ENCODE measurements at regions not wholly inside any gene's neighbourhood (a gene's known extent, or its start where the extent isn't known, plus 50 kb on each side); places are given as distances from the start of the nearest gene placed in this dataset.

DNA sequence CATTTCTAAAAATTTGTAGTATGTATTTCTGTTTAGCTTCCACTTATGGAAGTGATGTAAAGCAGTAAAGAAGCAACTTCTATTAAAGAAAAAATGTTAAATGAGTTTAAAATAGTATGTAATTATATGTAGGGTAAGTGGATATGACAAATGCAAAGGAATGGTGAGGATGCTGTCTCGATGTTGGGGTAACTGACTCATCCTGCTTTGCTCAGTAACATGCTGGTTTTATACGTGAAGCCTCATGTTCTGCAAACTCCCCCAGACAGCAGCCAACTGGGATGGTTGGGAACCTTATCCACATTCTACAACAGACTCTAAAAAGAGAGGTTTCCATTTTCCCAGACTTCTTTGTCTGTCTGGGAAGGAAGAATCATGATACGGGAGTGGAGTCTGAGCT is 1006.4 kb upstream of the TMEM132C start:
- no CpG with 5 or more reads among the region's 3 CpGs for WGBS, 2 donors (ENCODE audit: extremely low coverage in 2 of 2, insufficient read length in 2 of 2, insufficient replicate concordance in 1 of 2)

DNA sequence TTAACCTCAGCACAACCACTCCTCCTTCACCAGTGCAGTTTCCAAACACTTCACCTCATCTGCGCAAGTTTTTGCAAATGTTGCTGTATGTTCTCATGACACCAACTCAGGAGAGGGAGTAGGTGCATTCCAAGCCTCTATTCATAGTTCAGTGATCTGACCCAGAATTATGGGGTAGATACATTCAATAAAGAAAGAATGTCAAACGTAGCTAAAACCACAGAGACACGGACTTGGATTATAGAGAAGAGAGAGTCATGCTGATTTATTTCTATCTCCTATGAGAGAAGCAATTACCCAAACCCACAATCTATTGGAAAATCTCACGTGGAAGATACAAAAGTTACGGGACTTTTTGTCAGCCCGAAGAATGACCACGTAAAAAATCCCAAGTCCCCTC is 1006.0 kb upstream of the TMEM132C start:
- no CpG with 5 or more reads among the region's 7 CpGs for WGBS, 2 donors (ENCODE audit: extremely low coverage in 2 of 2, insufficient read length in 2 of 2, insufficient replicate concordance in 1 of 2)
- Histone ChIP-seq H3K27ac (replicated peaks; ENCODE audit: low read length) (no peak overlapping the region), H4K91ac (ENCODE audit: low read depth, low read length, poor library complexity) (no peak overlapping the region), H3K4me3 (ENCODE audit: low read length in 2 of 2) (no peak overlapping the region), H3K4ac (ENCODE audit: low read length) (no peak overlapping the region), H3K14ac (ENCODE audit: low read length) (no peak overlapping the region), H2BK5ac (ENCODE audit: low read length) (no peak overlapping the region), H3K27me3 (ENCODE audit: control insufficient read depth in 3 of 3, insufficient read depth in 3 of 3, low read depth in 1 of 3, low read length in 3 of 3) (no peaks in the 10 kb centered on the region), H3K4me1 (ENCODE audit: control insufficient read depth in 2 of 2, insufficient read depth in 1 of 2, low read depth in 1 of 2, low read length in 2 of 2) (no peaks in the 10 kb centered on the region), H3K23ac (ENCODE audit: low read depth, low read length, poor library complexity) (no peak overlapping the region), H2BK120ac (ENCODE audit: low read depth, low read length) (no peak overlapping the region), H4K8ac (ENCODE audit: low read depth, low read length) (no peak overlapping the region), H3K36me3 (replicated peaks in 1 of 2; ENCODE audit: control insufficient read depth in 2 of 2, insufficient read depth in 2 of 2, low read length in 2 of 2) (no peaks in the 10 kb centered on the region), H2AFZ (ENCODE audit: low read length) (no peak overlapping the region), H3K4me2 (ENCODE audit: insufficient read depth, low read length, poor library complexity, severe bottlenecking) (no peak overlapping the region), H2AK5ac (ENCODE audit: low read depth, low read length) (no peak overlapping the region), H3K9ac (ENCODE audit: low read depth, low read length, poor library complexity) (no peak overlapping the region), H3K18ac (ENCODE audit: low read length) (no peak overlapping the region), H3K9me3 (replicated peaks in 1 of 2; ENCODE audit: control insufficient read depth in 2 of 2, insufficient read depth in 1 of 2, low read depth in 1 of 2, low read length in 2 of 2) (no peaks in the 10 kb centered on the region), H3K79me1 (ENCODE audit: low read depth, low read length) (no peaks in the 10 kb centered on the region), H2BK12ac (ENCODE audit: low read length) (no peak overlapping the region), H2BK15ac (ENCODE audit: low read length) (no peak overlapping the region)
- DNase-seq (ENCODE audit: low spot score), result no peak

More for the DNA sequence above, 1006.4 kb upstream of the TMEM132C start:
- no peak overlapping the region for H2AFZ ChIP-seq (ENCODE audit: low read length)
- H3K4me3 ChIP-seq (ENCODE audit: low read length in 2 of 2), result no peak overlapping the region
- no peak overlapping the region for H2BK12ac ChIP-seq (ENCODE audit: low read length)
- H3K4ac ChIP-seq (ENCODE audit: low read length), result no peak overlapping the region
- H2BK15ac ChIP-seq (ENCODE audit: low read length), result no peak overlapping the region
- no peak overlapping the region for H3K23ac ChIP-seq (ENCODE audit: low read depth, low read length, poor library complexity)
- H4K91ac ChIP-seq (ENCODE audit: low read depth, low read length, poor library complexity), result no peak overlapping the region
- no peaks in the 10 kb centered on the region for H3K4me1 ChIP-seq (ENCODE audit: control insufficient read depth in 2 of 2, insufficient read depth in 1 of 2, low read depth in 1 of 2, low read length in 2 of 2)
- no peak overlapping the region for H3K4me2 ChIP-seq (ENCODE audit: insufficient read depth, low read length, poor library complexity, severe bottlenecking)
- no peaks in the 10 kb centered on the region for H3K36me3 ChIP-seq (replicated peaks in 1 of 2; ENCODE audit: control insufficient read depth in 2 of 2, insufficient read depth in 2 of 2, low read length in 2 of 2)
- no peak overlapping the region for H2AK5ac ChIP-seq (ENCODE audit: low read depth, low read length)
- no peak overlapping the region for H2BK120ac ChIP-seq (ENCODE audit: low read depth, low read length)
- H3K9me3 ChIP-seq (replicated peaks in 1 of 2; ENCODE audit: control insufficient read depth in 2 of 2, insufficient read depth in 1 of 2, low read depth in 1 of 2, low read length in 2 of 2), result no peaks in the 10 kb centered on the region
- H3K79me1 ChIP-seq (ENCODE audit: low read depth, low read length), result no peaks in the 10 kb centered on the region
- no peak overlapping the region for H3K18ac ChIP-seq (ENCODE audit: low read length)
- no peak for DNase-seq (ENCODE audit: low spot score)
- H4K8ac ChIP-seq (ENCODE audit: low read depth, low read length), result no peak overlapping the region
- H3K27me3 ChIP-seq (ENCODE audit: control insufficient read depth in 3 of 3, insufficient read depth in 3 of 3, low read depth in 1 of 3, low read length in 3 of 3), result no peaks in the 10 kb centered on the region
- H3K14ac ChIP-seq (ENCODE audit: low read length), result no peak overlapping the region
- H3K27ac ChIP-seq (replicated peaks; ENCODE audit: low read length), result no peak overlapping the region
- no peak overlapping the region for H3K9ac ChIP-seq (ENCODE audit: low read depth, low read length, poor library complexity)
- H2BK5ac ChIP-seq (ENCODE audit: low read length), result no peak overlapping the region

DNA sequence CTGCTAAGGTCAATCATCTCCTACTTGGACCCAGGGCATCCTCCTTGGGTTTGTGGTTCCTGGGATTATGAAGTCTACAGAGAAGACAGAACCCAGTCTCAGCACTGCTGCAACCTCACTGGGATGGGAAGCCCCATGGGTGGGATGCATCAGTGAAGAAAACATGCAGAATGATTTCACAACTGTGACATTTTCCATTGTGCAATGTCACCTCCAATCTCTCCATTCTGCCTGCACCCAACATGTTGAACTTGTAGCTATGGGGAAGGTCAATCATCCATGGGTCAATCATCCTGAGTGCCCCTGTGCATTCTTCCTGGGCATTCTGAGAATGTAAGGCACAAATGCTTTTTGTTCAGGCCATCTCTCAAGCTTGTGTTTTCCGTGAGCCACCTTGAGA is 1004.4 kb upstream of the TMEM132C start:
- Histone ChIP-seq H3K9me3 (replicated peaks in 1 of 2; ENCODE audit: control insufficient read depth in 2 of 2, insufficient read depth in 1 of 2, low read depth in 1 of 2, low read length in 2 of 2) (no peaks in the 10 kb centered on the region), H4K91ac (ENCODE audit: low read depth, low read length, poor library complexity) (no peak overlapping the region), H3K4me2 (ENCODE audit: insufficient read depth, low read length, poor library complexity, severe bottlenecking) (no peak overlapping the region), H2AFZ (ENCODE audit: low read length) (no peak overlapping the region), H3K36me3 (replicated peaks in 1 of 2; ENCODE audit: control insufficient read depth in 2 of 2, insufficient read depth in 2 of 2, low read length in 2 of 2) (no peaks in the 10 kb centered on the region), H3K27me3 (ENCODE audit: control insufficient read depth in 3 of 3, insufficient read depth in 3 of 3, low read depth in 1 of 3, low read length in 3 of 3) (no peaks in the 10 kb centered on the region), H3K4ac (ENCODE audit: low read length) (no peak overlapping the region), H3K27ac (replicated peaks; ENCODE audit: low read length) (no peak overlapping the region), H2BK120ac (ENCODE audit: low read depth, low read length) (no peak overlapping the region), H2BK5ac (ENCODE audit: low read length) (no peak overlapping the region), H3K4me1 (ENCODE audit: control insufficient read depth in 2 of 2, insufficient read depth in 1 of 2, low read depth in 1 of 2, low read length in 2 of 2) (no peaks in the 10 kb centered on the region), H2BK15ac (ENCODE audit: low read length) (no peak overlapping the region), H3K9ac (ENCODE audit: low read depth, low read length, poor library complexity) (no peak overlapping the region), H2AK5ac (ENCODE audit: low read depth, low read length) (no peak overlapping the region), H3K79me1 (ENCODE audit: low read depth, low read length) (no peaks in the 10 kb centered on the region), H3K23ac (ENCODE audit: low read depth, low read length, poor library complexity) (no peak overlapping the region), H2BK12ac (ENCODE audit: low read length) (no peak overlapping the region), H3K18ac (ENCODE audit: low read length) (no peak overlapping the region), H3K14ac (ENCODE audit: low read length) (no peak overlapping the region), H4K8ac (ENCODE audit: low read depth, low read length) (no peak overlapping the region), H3K4me3 (ENCODE audit: low read length in 2 of 2) (no peak overlapping the region)
- WGBS, 2 donors (ENCODE audit: extremely low coverage in 2 of 2, insufficient read length in 2 of 2, insufficient replicate concordance in 1 of 2), result no CpG with 5 or more reads among the region's 1 CpG
- DNase-seq (ENCODE audit: low spot score), result no peak

DNA sequence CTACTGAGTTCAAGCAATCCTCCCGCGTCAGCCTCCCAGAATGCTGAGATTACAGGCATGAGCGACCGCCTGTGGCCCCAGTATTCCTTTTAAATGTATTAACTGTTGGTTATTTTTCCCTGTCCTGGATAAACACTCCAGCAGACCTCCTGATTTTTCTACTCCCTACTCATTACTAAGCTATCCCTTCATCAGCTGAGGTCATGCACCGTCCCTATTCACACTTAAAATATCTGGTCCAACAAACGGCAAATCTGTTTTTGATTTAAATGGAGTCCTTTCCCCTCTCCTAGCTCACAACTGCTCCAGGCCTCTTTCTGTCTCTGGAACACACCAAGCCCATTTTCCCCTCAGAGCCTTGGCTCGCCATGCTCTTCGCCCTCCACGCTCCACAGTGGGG is 1003.3 kb upstream of the TMEM132C start:
- H3K4me2 ChIP-seq (ENCODE audit: insufficient read depth, low read length, poor library complexity, severe bottlenecking), result no peak overlapping the region
- H3K27me3 ChIP-seq (ENCODE audit: control insufficient read depth in 3 of 3, insufficient read depth in 3 of 3, low read depth in 1 of 3, low read length in 3 of 3), result no peaks in the 10 kb centered on the region
- no peak overlapping the region for H2BK5ac ChIP-seq (ENCODE audit: low read length)
- no peak overlapping the region for H4K91ac ChIP-seq (ENCODE audit: low read depth, low read length, poor library complexity)
- H3K18ac ChIP-seq (ENCODE audit: low read length), result no peak overlapping the region
- H4K8ac ChIP-seq (ENCODE audit: low read depth, low read length), result no peak overlapping the region
- no peaks in the 10 kb centered on the region for H3K9me3 ChIP-seq (replicated peaks in 1 of 2; ENCODE audit: control insufficient read depth in 2 of 2, insufficient read depth in 1 of 2, low read depth in 1 of 2, low read length in 2 of 2)
- H2AK5ac ChIP-seq (ENCODE audit: low read depth, low read length), result no peak overlapping the region
- no CpG with 5 or more reads among the region's 9 CpGs for WGBS, 2 donors (ENCODE audit: extremely low coverage in 2 of 2, insufficient read length in 2 of 2, insufficient replicate concordance in 1 of 2)
- H2BK15ac ChIP-seq (ENCODE audit: low read length), result no peak overlapping the region
- H2AFZ ChIP-seq (ENCODE audit: low read length), result no peak overlapping the region
- no peak overlapping the region for H3K14ac ChIP-seq (ENCODE audit: low read length)
- no peaks in the 10 kb centered on the region for H3K4me1 ChIP-seq (ENCODE audit: control insufficient read depth in 2 of 2, insufficient read depth in 1 of 2, low read depth in 1 of 2, low read length in 2 of 2)
- no peak overlapping the region for H3K27ac ChIP-seq (replicated peaks; ENCODE audit: low read length)
- H3K4ac ChIP-seq (ENCODE audit: low read length), result no peak overlapping the region
- H3K4me3 ChIP-seq (ENCODE audit: low read length in 2 of 2), result no peak overlapping the region
- H3K36me3 ChIP-seq (replicated peaks in 1 of 2; ENCODE audit: control insufficient read depth in 2 of 2, insufficient read depth in 2 of 2, low read length in 2 of 2), result no peaks in the 10 kb centered on the region
- no peak overlapping the region for H3K23ac ChIP-seq (ENCODE audit: low read depth, low read length, poor library complexity)
- no peak for DNase-seq (ENCODE audit: low spot score)
- H2BK12ac ChIP-seq (ENCODE audit: low read length), result no peak overlapping the region
- H3K9ac ChIP-seq (ENCODE audit: low read depth, low read length, poor library complexity), result no peak overlapping the region
- no peaks in the 10 kb centered on the region for H3K79me1 ChIP-seq (ENCODE audit: low read depth, low read length)
- H2BK120ac ChIP-seq (ENCODE audit: low read depth, low read length), result no peak overlapping the region
